ENCODE measurements at regions not wholly inside any gene's neighbourhood (a gene's known extent, or its start where the extent isn't known, plus 50 kb on each side); places are given as distances from the start of the nearest gene placed in this dataset. TPM values are rescaled to one million over a fixed set of nuclear protein-coding genes. Genes with fewer than 3 reads are reported as not detected.
"Not testable (repeated sequence)": the region's sequence is repeated elsewhere in the genome, so short reads cannot be mapped to it uniquely, and the experiment has no call there.

GRCh38 chr2:90360731-90361035 lies 1669.2 kb downstream of the RPIA start:
- H3K27ac ChIP-seq (ENCODE audit: insufficient read depth, low read length); H4K20me1 ChIP-seq (ENCODE audit: insufficient read depth, low read length); H3K4ac ChIP-seq (ENCODE audit: low read depth, low read length); H2BK120ac ChIP-seq (ENCODE audit: low read depth, low read length); H3K79me1 ChIP-seq (ENCODE audit: low read depth in 1 of 2, low read length in 2 of 2); POLR2A ChIA-PET (ENCODE audit: unreplicated experiment); H3K36me3 ChIP-seq (ENCODE audit: control insufficient read depth, insufficient read depth, low read length); H3K4me1 ChIP-seq (ENCODE audit: control insufficient read depth, insufficient read depth, low read length); H2AK5ac ChIP-seq (ENCODE audit: low read depth, low read length); H2BK5ac ChIP-seq (ENCODE audit: low read depth, low read length, poor library complexity, severe bottlenecking); CTCF ChIA-PET; H2AK9ac ChIP-seq (replicated peaks; ENCODE audit: low read depth, low read length, poor library complexity); H3K9me3 ChIP-seq (ENCODE audit: control insufficient read depth, insufficient read depth, low read length); H3K56ac ChIP-seq (ENCODE audit: extremely low read depth, insufficient read depth, low read length); dilution Hi-C loops (cut with HindIII; ENCODE audit: low sequenced_read_pairs, unreplicated experiment); H3K14ac ChIP-seq (replicated peaks; ENCODE audit: low read depth, low read length); in situ Hi-C loops (cut with MboI; ENCODE audit: low sequenced_read_pairs); H3K18ac ChIP-seq (ENCODE audit: low read depth, low read length); H3K9me1 ChIP-seq (ENCODE audit: insufficient read depth, low read length); H4K5ac ChIP-seq (ENCODE audit: low read depth, low read length); DNase-seq; H2BK15ac ChIP-seq (ENCODE audit: low read depth, low read length); H2AFZ ChIP-seq (replicated peaks; ENCODE audit: low read length, poor library complexity); H4K91ac ChIP-seq (ENCODE audit: insufficient read depth, low read depth, low read length); H3K9ac ChIP-seq (ENCODE audit: low read depth, low read length); ATAC-seq (ENCODE audit: low read depth); H4K8ac ChIP-seq (ENCODE audit: low read depth in 2 of 2, low read length in 2 of 2); H3K27me3 ChIP-seq (ENCODE audit: control insufficient read depth, insufficient read depth, low read length); H3K23ac ChIP-seq (ENCODE audit: low read depth, low read length); H3K4me3 ChIP-seq (ENCODE audit: insufficient read depth, low read depth, low read length); BruUV-seq (replicated peaks); H3K4me2 ChIP-seq (ENCODE audit: low read depth, low read length); intact Hi-C loops (cut with micrococcal nuclease); H2BK20ac ChIP-seq (ENCODE audit: low read depth, low read length): not testable (repeated sequence)
- 0% methylated on average over 2 of the region's 30 CpGs; no CpG with 5 or more reads in 1 of the 2 experiments for WGBS, 2 experiments (ENCODE audit: extremely low coverage in 2 of 2, insufficient read length in 1 of 2)

Small RNAs in the stretch of these regions (microRNA-seq; reads per million reads assigned to microRNA genes)
- gene AC233263.1 (ENCODE audit: insufficient read depth, insufficient read length) (not detected), gene AC233263.2 (ENCODE audit: insufficient read depth, insufficient read length) (not detected), gene IGKV1D-35 (ENCODE audit: insufficient read depth, insufficient read length) (not detected), gene IGKV2D-19 (ENCODE audit: insufficient read depth, insufficient read length) (not detected), gene IGKV2D-36 (ENCODE audit: insufficient read depth, insufficient read length) (not detected), gene IGKV2D-38 (ENCODE audit: insufficient read depth, insufficient read length) (not detected), gene IGKV3D-25 (ENCODE audit: insufficient read depth, insufficient read length) (not detected)

Small RNAs in the stretch of these regions (small RNA-seq; reads per million reads assigned to genes)
- gene AC233263.1 (0 reads per million in 5 experiments), gene AC233263.2 (0 reads per million in 5 experiments), gene IGKV1D-35 (0 reads per million in 5 experiments), gene IGKV2D-19 (0 reads per million in 5 experiments), gene IGKV2D-36 (0 reads per million in 5 experiments), gene IGKV2D-38 (0 reads per million in 5 experiments), gene IGKV3D-25 (0 reads per million in 5 experiments)
